HAP-1 (cell line): ENCODE measurements at regions not wholly inside any gene's neighbourhood (a gene's known extent, or its start where the extent isn't known, plus 50 kb on each side); places are given as distances from the start of the nearest gene placed in this dataset.
A peak's percentile ranks its signal among the peaks of the same experiment; 100 is the strongest.

Source experiments
- DNase-seq, 2 experiments: peaks; one replicate each; pipeline ENCODE4 v3.0.0-alpha.2; 2016 to 2020; ENCODE audit warnings: low spot score in 2 of 2
- H3K27me3 ChIP-seq: fragments of 250-450 bp; sonication (Bioruptor Pico); 2 replicates; pipeline ENCODE4 v1.5.1; 2020; ENCODE audit warnings: low read depth, mild to moderate bottlenecking, moderate library complexity
- H3K36me3 ChIP-seq: fragments of 250-450 bp; sonication (Bioruptor Pico); replicated peaks from 2 replicates; pipeline ENCODE4 v1.5.1; 2020; ENCODE audit warnings: mild to moderate bottlenecking
- H3K4me1 ChIP-seq: fragments of 250-450 bp; sonication (Bioruptor Pico); 2 replicates; pipeline ENCODE4 v1.5.1; 2020; ENCODE audit warnings: mild to moderate bottlenecking
- H3K4me3 ChIP-seq: fragments of 250-450 bp; sonication (Bioruptor Pico); 2 replicates; pipeline ENCODE4 v1.5.1; 2020; ENCODE audit warnings: mild to moderate bottlenecking, moderate library complexity
- H3K9me3 ChIP-seq: fragments of 250-450 bp; sonication (Bioruptor Pico); 2 replicates; pipeline ENCODE4 v1.5.1; 2020; ENCODE audit warnings: mild to moderate bottlenecking, moderate library complexity
- in situ Hi-C: fragments of 300-500 bp; cut with MboI; formaldehyde crosslinking; loops from 3 replicates; pipeline ENCODE4 v1.14.3; 2020; ENCODE audit warnings: low sequenced_read_pairs, inconsistent platforms, mixed read lengths

- in situ Hi-C loops, result no loop called here
- no peak for DNase-seq
- H3K4me3 ChIP-seq, result no peak overlapping the region
- no peaks in the 10 kb centered on the region for H3K27me3 ChIP-seq
- H3K4me1 ChIP-seq, result no peaks in the 10 kb centered on the region
- H3K9me3 ChIP-seq, result no peaks in the 10 kb centered on the region
- H3K36me3 ChIP-seq, result no peaks in the 10 kb centered on the region
Observed at GRCh38 chr12:16913832-16914490, 308.0 kb upstream of the LMO3 start.

- Histone ChIP-seq H3K27me3 (no peaks in the 10 kb centered on the region), H3K4me3 (no peak overlapping the region), H3K4me1 (no peaks in the 10 kb centered on the region), H3K9me3 (no peaks in the 10 kb centered on the region), H3K36me3 (no peaks in the 10 kb centered on the region)
- in situ Hi-C loops, result no loop called here
- no peak for DNase-seq
Observed at GRCh38 chr12:16901946-16902345, 296.0 kb upstream of the LMO3 start.

- in situ Hi-C loops, result no loop called here
- Histone ChIP-seq H3K4me1 (no peaks in the 10 kb centered on the region), H3K4me3 (no peak overlapping the region), H3K9me3 (no peaks in the 10 kb centered on the region), H3K36me3 (no peaks in the 10 kb centered on the region), H3K27me3 (no peaks in the 10 kb centered on the region)
- no peak for DNase-seq
Observed at GRCh38 chr12:16893426-16893825, 287.5 kb upstream of the LMO3 start.

GRCh38 chr12:16891673-16892072 lies 285.7 kb upstream of the LMO3 start:
- H3K27me3 ChIP-seq, result no peaks in the 10 kb centered on the region
- no peaks in the 10 kb centered on the region for H3K36me3 ChIP-seq
- no peaks in the 10 kb centered on the region for H3K9me3 ChIP-seq
- no peaks in the 10 kb centered on the region for H3K4me1 ChIP-seq
- DNase-seq, result no peak
- in situ Hi-C loops, result no loop called here
- no peak overlapping the region for H3K4me3 ChIP-seq

- H3K4me1 ChIP-seq, result no peaks in the 10 kb centered on the region
- in situ Hi-C loops, result no loop called here
Observed at GRCh38 chr12:16884819-16885218, 278.9 kb upstream of the LMO3 start.

GRCh38 chr12:16884056-16884455 lies 278.1 kb upstream of the LMO3 start:
- H3K27me3 ChIP-seq, result no peaks in the 10 kb centered on the region
- no peak for DNase-seq
- no peaks in the 10 kb centered on the region for H3K4me1 ChIP-seq
- H3K4me3 ChIP-seq, result no peak overlapping the region
- H3K36me3 ChIP-seq, result no peaks in the 10 kb centered on the region
- H3K9me3 ChIP-seq, result no peaks in the 10 kb centered on the region
- in situ Hi-C loops, result no loop called here

More at GRCh38 chr12:16884819-16885218, 278.9 kb upstream of the LMO3 start:
- Histone ChIP-seq H3K4me3 (no peak overlapping the region), H3K36me3 (no peaks in the 10 kb centered on the region), H3K27me3 (no peaks in the 10 kb centered on the region), H3K9me3 (no peaks in the 10 kb centered on the region)
- DNase-seq, result no peak

- Histone ChIP-seq H3K4me3 (no peak overlapping the region), H3K4me1 (no peaks in the 10 kb centered on the region), H3K27me3 (no peaks in the 10 kb centered on the region), H3K36me3 (no peaks in the 10 kb centered on the region), H3K9me3 (no peaks in the 10 kb centered on the region)
- in situ Hi-C loops, result no loop called here
- DNase-seq, result no peak
Observed at GRCh38 chr12:16881986-16882570, 276.1 kb upstream of the LMO3 start.

GRCh38 chr12:16880864-16881285 lies 274.9 kb upstream of the LMO3 start:
- H3K36me3 ChIP-seq, result no peaks in the 10 kb centered on the region
- H3K4me1 ChIP-seq, result no peaks in the 10 kb centered on the region
- H3K4me3 ChIP-seq, result no peak overlapping the region
- no peaks in the 10 kb centered on the region for H3K9me3 ChIP-seq
- no peaks in the 10 kb centered on the region for H3K27me3 ChIP-seq
- no peak for DNase-seq
- in situ Hi-C loops, result no loop called here

- in situ Hi-C loops, result no loop called here
- DNase-seq, result no peak
Observed at GRCh38 chr12:16870845-16871244, 264.9 kb upstream of the LMO3 start.

GRCh38 chr12:16863742-16864141 lies 257.8 kb upstream of the LMO3 start:
- H3K9me3 ChIP-seq, result no peaks in the 10 kb centered on the region
- H3K27me3 ChIP-seq, result no peaks in the 10 kb centered on the region
- H3K4me3 ChIP-seq, result no peak overlapping the region
- H3K36me3 ChIP-seq, result no peaks in the 10 kb centered on the region
- H3K4me1 ChIP-seq, result no peaks in the 10 kb centered on the region
- no peak for DNase-seq
- in situ Hi-C loops, result no loop called here

More at GRCh38 chr12:16870845-16871244, 264.9 kb upstream of the LMO3 start:
- Histone ChIP-seq H3K9me3 (no peaks in the 10 kb centered on the region), H3K4me3 (no peak overlapping the region), H3K4me1 (no peaks in the 10 kb centered on the region), H3K27me3 (no peaks in the 10 kb centered on the region), H3K36me3 (no peaks in the 10 kb centered on the region)

- DNase-seq, result no peak
- H3K27me3 ChIP-seq, result no peaks in the 10 kb centered on the region
- H3K9me3 ChIP-seq, result no peaks in the 10 kb centered on the region
- no peaks in the 10 kb centered on the region for H3K36me3 ChIP-seq
- no peak overlapping the region for H3K4me3 ChIP-seq
- in situ Hi-C loops, result no loop called here
- H3K4me1 ChIP-seq, result peaks cover 7% of the 10 kb centered on the region
Observed at GRCh38 chr12:16857456-16857923, 251.5 kb upstream of the LMO3 start.

- in situ Hi-C loops, result no loop called here
- Histone ChIP-seq H3K4me3 (no peak overlapping the region), H3K36me3 (no peaks in the 10 kb centered on the region), H3K27me3 (no peaks in the 10 kb centered on the region), H3K9me3 (no peaks in the 10 kb centered on the region), H3K4me1 (peaks cover 7% of the 10 kb centered on the region)
- DNase-seq, result no peak
Observed at GRCh38 chr12:16854465-16854864, 248.5 kb upstream of the LMO3 start.

GRCh38 chr12:16849473-16849872 lies 243.5 kb upstream of the LMO3 start:
- no peak overlapping the region for H3K4me3 ChIP-seq
- no peak for DNase-seq
- no peaks in the 10 kb centered on the region for H3K27me3 ChIP-seq
- no peaks in the 10 kb centered on the region for H3K9me3 ChIP-seq
- H3K36me3 ChIP-seq, result no peaks in the 10 kb centered on the region
- in situ Hi-C loops, result no loop called here
- H3K4me1 ChIP-seq, result peaks cover 7% of the 10 kb centered on the region

GRCh38 chr12:16844875-16845274 lies 238.9 kb upstream of the LMO3 start:
- no peak overlapping the region for H3K4me3 ChIP-seq
- peak in 1 of 2 experiments; percentile 18 for DNase-seq
- H3K27me3 ChIP-seq, result no peaks in the 10 kb centered on the region
- H3K4me1 ChIP-seq, result no peaks in the 10 kb centered on the region
- in situ Hi-C loops, result no loop called here
- no peaks in the 10 kb centered on the region for H3K36me3 ChIP-seq
- no peaks in the 10 kb centered on the region for H3K9me3 ChIP-seq
